ENCODE measurements at regions not wholly inside any gene's neighbourhood (a gene's known extent, or its start where the extent isn't known, plus 50 kb on each side); places are given as distances from the start of the nearest gene placed in this dataset.

GRCh38 chr18:38305961-38306360 is 740.4 kb upstream of the CELF4 start:
- no peak for TF ChIP-seq POLR2A (IDR thresholded peaks at IDR 0.05)
- no peak for TF ChIP-seq POLR2AphosphoS5 (IDR thresholded peaks at IDR 0.05)
